Fibroblast of lung (primary cell): ENCODE measurements at regions not wholly inside any gene's neighbourhood (a gene's known extent, or its start where the extent isn't known, plus 50 kb on each side); places are given as distances from the start of the nearest gene placed in this dataset.

Experiments used
- DNase-seq, 2 donors: peaks; one replicate each; pipeline versions ENCODE4 v3.0.0 to v3.0.0-alpha.2; 2010; ENCODE audit warnings: low read depth in 2 of 2
- H2AFZ ChIP-seq: 2 replicates; pipeline ENCODE4 v1.5.1; 2012; ENCODE audit warnings: low read length, control low read depth, inconsistent platforms
- H3K27ac ChIP-seq: 2 replicates; pipeline ENCODE4 v1.5.1; 2011; ENCODE audit warnings: low read length, control low read depth; ENCODE audit not compliant: insufficient read depth
- H3K27me3 ChIP-seq: 2 replicates; pipeline ENCODE4 v1.5.1; 2011; ENCODE audit warnings: mild to moderate bottlenecking, low read length; ENCODE audit not compliant: control insufficient read depth, insufficient read depth
- H3K36me3 ChIP-seq: 2 replicates; pipeline ENCODE4 v1.5.1; 2011; ENCODE audit warnings: low read length; ENCODE audit not compliant: control insufficient read depth, insufficient read depth
- H3K4me1 ChIP-seq: 2 replicates; pipeline ENCODE4 v1.5.1; 2011; ENCODE audit warnings: low read length; ENCODE audit not compliant: control insufficient read depth, insufficient read depth; ENCODE audit errors: extremely low read depth
- H3K4me2 ChIP-seq: 2 replicates; pipeline ENCODE4 v1.5.1; 2011; ENCODE audit warnings: low read length, control low read depth; ENCODE audit not compliant: insufficient read depth; ENCODE audit errors: extremely low read depth
- H3K4me3 ChIP-seq, 4 experiments: fragments of 200-600 bp in 1 of 4; sonication (generic) in 1 of 4; replicated peaks in 1 of 4; 2 replicates each; pipeline ENCODE4 v1.5.1; 2011 to 2016; ENCODE audit warnings: low read length in 4 of 4, low read depth in 3 of 4, mild to moderate bottlenecking in 3 of 4, control low read depth in 2 of 4, inconsistent platforms in 1 of 4, mixed read lengths in 1 of 4; ENCODE audit not compliant: insufficient read depth in 1 of 4; ENCODE audit errors: control extremely low read depth in 1 of 4
- H3K79me2 ChIP-seq: 2 replicates; pipeline ENCODE4 v1.5.1; 2012; ENCODE audit warnings: mild to moderate bottlenecking, low read length, inconsistent platforms; ENCODE audit not compliant: control insufficient read depth, insufficient read depth
- H3K9ac ChIP-seq: 2 replicates; pipeline ENCODE4 v1.5.1; 2011; ENCODE audit warnings: mild to moderate bottlenecking, low read length, control low read depth; ENCODE audit not compliant: insufficient read depth
- H3K9me3 ChIP-seq: 2 replicates; pipeline ENCODE4 v1.5.1; 2012; ENCODE audit warnings: low read depth, low read length; ENCODE audit not compliant: control insufficient read depth, insufficient read depth
- H4K20me1 ChIP-seq: 2 replicates; pipeline ENCODE4 v1.5.1; 2011; ENCODE audit warnings: low read length; ENCODE audit not compliant: control insufficient read depth, insufficient read depth; ENCODE audit errors: extremely low read depth
- EZH2 ChIP-seq: IDR thresholded peaks from 2 replicates; pipeline ENCODE4 v1.5.1; 2012; ENCODE audit warnings: low read length, control low read depth, mild to moderate bottlenecking; ENCODE audit errors: missing control alignments
- TF ChIP-seq, protein P1 (sequence below), 2 donors: IDR thresholded peaks in 1 of 2; conservative IDR thresholded peaks in 1 of 2; 1 replicate in 1 of 2; 2 replicates in 1 of 2; pipeline ENCODE4 v1.5.1; 2011 to 2012; ENCODE audit warnings: low read length in 2 of 2, control low read depth in 1 of 2, inconsistent platforms in 1 of 2, low read depth in 1 of 2, mild to moderate bottlenecking in 1 of 2

DNA sequence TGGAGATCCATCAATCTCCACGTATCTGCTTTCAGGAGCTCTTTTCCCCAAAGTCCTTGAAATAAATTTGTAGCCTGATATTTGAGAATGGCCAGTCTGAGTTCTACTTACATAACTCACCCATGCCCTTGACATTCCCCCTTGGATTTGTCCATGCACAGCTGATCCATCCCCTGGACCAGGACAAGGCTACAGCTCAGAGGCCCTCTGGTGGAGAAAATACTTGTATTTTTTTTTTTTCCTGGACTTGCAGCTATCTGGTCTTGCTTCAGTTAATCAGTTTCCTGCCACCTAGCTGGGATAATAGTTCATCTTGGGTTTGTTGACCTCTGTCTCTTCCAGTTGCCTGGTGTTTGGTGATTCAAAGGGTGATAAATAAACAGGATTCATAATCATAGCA, 467.6 kb downstream of the DHX35 start:
- no peak for DNase-seq
- Histone ChIP-seq H3K4me2 (no peak overlapping the region), H3K9ac (no peak overlapping the region), H3K27ac (no peak overlapping the region), H3K79me2 (no peaks in the 10 kb centered on the region), H3K36me3 (no peaks in the 10 kb centered on the region), H4K20me1 (no peaks in the 10 kb centered on the region), H2AFZ (no peak overlapping the region), H3K9me3 (no peaks in the 10 kb centered on the region), H3K27me3 (no peaks in the 10 kb centered on the region), H3K4me1 (no peaks in the 10 kb centered on the region), H3K4me3 (no peak overlapping the region)
- TF ChIP-seq, protein P1, sequence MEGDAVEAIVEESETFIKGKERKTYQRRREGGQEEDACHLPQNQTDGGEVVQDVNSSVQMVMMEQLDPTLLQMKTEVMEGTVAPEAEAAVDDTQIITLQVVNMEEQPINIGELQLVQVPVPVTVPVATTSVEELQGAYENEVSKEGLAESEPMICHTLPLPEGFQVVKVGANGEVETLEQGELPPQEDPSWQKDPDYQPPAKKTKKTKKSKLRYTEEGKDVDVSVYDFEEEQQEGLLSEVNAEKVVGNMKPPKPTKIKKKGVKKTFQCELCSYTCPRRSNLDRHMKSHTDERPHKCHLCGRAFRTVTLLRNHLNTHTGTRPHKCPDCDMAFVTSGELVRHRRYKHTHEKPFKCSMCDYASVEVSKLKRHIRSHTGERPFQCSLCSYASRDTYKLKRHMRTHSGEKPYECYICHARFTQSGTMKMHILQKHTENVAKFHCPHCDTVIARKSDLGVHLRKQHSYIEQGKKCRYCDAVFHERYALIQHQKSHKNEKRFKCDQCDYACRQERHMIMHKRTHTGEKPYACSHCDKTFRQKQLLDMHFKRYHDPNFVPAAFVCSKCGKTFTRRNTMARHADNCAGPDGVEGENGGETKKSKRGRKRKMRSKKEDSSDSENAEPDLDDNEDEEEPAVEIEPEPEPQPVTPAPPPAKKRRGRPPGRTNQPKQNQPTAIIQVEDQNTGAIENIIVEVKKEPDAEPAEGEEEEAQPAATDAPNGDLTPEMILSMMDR (conservative IDR thresholded peaks at IDR 0.05 in 1 of 2, IDR thresholded peaks at IDR 0.05 in 1 of 2; ENCODE audit: low read depth in 1 of 2, low read length in 2 of 2): no peak
- TF ChIP-seq EZH2: no peak

DNA sequence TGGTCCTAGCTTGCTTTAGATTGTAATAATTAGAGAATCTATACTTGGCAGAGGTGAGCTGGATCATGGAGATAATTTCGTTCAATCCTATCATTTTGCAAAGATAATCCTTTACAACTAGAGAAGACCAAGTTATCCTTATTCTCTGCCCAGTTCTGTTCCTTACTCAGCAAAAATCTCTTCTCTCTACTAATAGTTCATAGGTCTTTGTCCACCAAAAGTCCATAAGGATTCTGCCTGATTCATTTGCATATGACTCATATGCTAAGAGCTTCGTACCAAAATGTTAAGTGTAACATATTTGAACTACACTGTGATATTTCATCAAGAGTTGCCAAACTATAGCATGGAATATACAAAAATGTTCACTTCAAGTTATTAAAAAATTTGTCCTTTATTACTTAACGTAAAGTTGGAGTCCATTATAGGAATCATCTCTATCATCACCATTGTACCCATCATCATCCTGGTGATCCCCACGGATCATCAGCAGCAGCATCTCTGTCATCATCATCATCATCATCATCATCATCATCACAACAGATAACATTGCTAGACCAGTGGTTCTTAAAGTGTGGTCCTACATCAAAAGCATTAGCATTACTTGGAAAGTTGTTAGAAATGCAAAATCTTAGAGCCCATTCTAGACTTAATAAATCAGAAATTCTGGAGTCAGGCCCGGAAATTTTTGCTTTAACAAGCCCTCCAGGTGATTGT, 463.0 kb downstream of the DHX35 start:
- no peak for TF ChIP-seq EZH2
- H3K27ac ChIP-seq: no peak overlapping the region
- no peaks in the 10 kb centered on the region for H3K4me1 ChIP-seq
- H3K9ac ChIP-seq: no peak overlapping the region
- no peaks in the 10 kb centered on the region for H4K20me1 ChIP-seq
- no peaks in the 10 kb centered on the region for H3K9me3 ChIP-seq
- H3K4me2 ChIP-seq: no peak overlapping the region
- no peak for DNase-seq
- no peak overlapping the region for H2AFZ ChIP-seq
- H3K4me3 ChIP-seq: no peak overlapping the region
- H3K79me2 ChIP-seq: no peaks in the 10 kb centered on the region
- no peaks in the 10 kb centered on the region for H3K27me3 ChIP-seq
- no peaks in the 10 kb centered on the region for H3K36me3 ChIP-seq

DNA sequence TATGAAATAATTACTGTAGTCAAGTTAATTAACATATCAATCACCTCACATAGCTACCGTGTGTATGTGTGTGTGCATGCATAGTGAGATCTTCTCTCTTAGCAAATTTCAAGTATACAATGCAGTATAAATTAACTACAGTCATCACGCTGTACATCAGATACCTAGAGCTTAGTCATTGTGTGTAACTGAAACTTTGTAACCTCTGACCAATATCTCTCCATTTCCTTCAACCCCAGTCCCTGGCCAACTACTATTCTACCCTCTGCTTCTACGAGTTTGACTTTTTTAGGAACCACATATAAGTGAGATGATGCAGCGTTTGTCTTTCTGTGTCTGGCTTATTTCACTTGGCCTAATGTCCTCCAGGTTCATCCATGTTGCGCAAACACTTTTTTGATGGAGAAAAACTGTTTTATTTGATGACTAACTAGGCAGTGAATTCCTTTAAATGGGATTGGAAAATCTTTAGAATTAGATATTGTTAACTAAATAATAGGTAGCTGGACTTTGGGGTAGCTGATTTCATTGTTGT, 459.5 kb downstream of the DHX35 start:
- Histone ChIP-seq H2AFZ (no peak overlapping the region), H3K4me2 (no peak overlapping the region), H3K27ac (no peak overlapping the region), H3K27me3 (no peaks in the 10 kb centered on the region), H3K4me3 (no peak overlapping the region), H3K36me3 (no peaks in the 10 kb centered on the region), H4K20me1 (no peaks in the 10 kb centered on the region), H3K9ac (no peak overlapping the region), H3K4me1 (no peaks in the 10 kb centered on the region), H3K9me3 (no peaks in the 10 kb centered on the region), H3K79me2 (no peaks in the 10 kb centered on the region)
- no peak for DNase-seq
- no peak for TF ChIP-seq EZH2
- TF ChIP-seq, protein P1 (conservative IDR thresholded peaks at IDR 0.05 in 1 of 2, IDR thresholded peaks at IDR 0.05 in 1 of 2; ENCODE audit: low read depth in 1 of 2, low read length in 2 of 2): no peak
